NCI-H2107 (cell line): ENCODE measurements at regions not wholly inside any gene's neighbourhood (a gene's known extent, or its start where the extent isn't known, plus 50 kb on each side); places are given as distances from the start of the nearest gene placed in this dataset.

Experiments used
- DNase-seq: peaks from one replicate; lab custom pipeline; 2025; lab: John Stamatoyannopoulos, UW

GRCh38 chr4:152159773-152160172, 376.1 kb downstream of the FBXW7 start:
- no peak for DNase-seq

DNA sequence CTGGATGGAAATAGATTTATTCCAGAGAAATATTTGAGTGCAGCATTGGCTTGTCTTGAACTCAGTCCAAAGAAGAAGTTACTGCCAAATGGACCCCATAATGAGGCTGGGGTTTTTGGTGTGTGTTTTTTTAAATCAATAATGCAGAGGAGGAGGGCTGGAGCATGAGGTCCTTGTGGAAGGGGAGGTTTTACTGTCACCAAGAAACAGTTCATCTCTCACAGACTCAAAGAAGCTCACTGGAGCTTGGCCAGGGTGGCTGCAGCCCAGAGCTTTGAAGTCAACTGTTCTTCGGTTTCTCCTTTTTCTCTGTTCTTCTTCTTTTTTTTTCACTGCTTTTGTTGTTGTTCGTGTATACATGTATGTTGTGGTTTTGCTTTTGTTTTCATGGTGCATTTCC, 377.7 kb downstream of the FBXW7 start:
- no peak for DNase-seq

DNA sequence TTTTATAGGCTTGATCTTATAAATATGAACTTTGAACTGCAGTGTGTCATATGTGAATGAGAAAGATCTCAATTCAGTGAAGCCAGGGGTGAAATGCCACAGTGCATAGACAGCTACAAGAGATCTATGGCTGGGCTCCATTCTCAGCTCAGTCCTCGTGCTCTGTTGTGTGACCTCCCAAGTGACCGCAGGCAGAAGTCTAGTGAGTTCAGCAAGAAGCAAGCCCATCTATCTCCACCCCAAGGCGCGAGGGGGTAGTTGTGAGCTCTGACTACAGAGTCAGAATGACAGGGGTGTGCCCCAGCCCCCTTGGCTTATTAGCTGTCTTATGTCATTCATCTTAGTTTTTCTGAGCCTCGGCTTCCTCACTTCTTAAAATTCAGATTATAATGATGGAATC, 378.3 kb downstream of the FBXW7 start:
- no peak for DNase-seq

- DNase-seq = no peak
These were observed 379.4 kb downstream of the FBXW7 start for GRCh38 chr4:152156442-152156841.

DNA sequence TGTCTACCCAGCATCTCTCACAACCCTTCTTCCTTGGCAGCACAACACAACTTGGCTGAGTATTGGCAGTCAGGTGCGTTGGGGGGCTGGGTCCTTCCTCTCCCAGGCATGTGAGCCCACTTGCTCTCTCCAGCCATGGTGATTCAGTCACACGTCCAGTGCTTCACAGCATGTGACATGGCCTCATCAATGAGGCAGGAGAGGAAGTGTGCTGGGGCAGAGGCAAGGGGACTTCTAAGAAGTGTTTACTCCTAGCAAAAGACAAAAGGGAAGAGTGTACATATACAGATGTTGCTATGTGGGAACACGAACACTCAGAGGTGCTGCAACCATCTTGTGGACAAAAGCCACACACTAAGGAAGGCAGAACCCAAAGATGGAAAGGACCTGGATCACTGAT, 380.8 kb downstream of the FBXW7 start:
- DNase-seq = no peak

DNA sequence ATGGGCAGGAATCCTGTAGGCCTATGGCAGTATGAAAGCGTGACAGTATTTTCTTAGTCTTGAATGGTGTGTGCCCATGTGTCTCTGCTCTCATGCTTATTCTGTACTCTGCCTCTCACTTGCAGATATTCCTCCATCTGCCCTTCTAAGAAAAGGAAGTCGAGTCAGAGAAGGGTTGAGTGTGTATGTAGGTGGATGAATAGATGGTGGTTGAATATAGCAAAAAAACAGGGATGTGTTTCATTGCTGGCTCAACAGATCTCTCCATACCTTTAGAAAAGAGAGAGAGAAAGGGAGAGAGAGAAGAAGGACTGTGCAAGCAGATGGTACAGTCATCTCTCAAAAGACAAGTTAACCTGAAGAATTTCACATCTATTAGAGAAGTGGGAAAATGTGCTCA, 381.5 kb downstream of the FBXW7 start:
- DNase-seq = no peak

DNA sequence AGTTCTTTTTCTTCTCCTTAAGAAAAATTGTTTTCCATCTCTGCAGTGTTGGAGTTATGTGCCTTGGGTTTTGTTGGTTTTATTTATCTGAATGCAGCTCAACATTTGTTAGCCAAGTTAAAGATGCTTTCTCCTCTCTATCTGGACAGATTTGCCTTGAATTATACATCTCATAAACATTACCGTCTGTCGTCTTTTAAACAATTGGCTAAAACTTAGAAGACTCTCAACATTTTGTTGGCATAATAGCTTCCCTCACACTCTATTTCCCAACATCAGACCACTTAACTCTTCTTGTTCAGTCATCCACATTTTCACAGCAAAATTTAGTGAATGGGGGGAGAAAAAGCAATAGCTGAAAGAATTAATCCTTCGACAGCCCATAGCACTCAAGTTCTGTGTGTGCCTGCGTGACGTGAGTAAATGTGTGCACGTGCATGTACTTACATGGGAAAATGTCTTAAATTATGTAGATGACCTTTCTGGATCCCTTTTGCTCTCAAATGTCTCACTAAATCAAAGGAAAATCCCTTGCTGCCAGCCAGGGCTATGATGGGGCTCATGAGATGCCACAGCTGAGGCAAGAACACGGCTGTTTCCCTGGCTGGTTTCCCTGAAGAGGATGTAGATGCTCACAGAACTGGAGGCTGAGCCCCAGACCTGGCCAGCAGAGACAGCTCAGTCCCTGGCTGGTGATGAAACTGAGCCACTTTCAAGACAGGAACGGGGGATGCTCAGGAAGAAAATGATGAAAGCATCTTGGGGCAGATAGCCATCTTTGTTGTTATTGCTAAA, 382.2 kb downstream of the FBXW7 start:
- DNase-seq = no peak

GRCh38 chr4:152150214-152150613, 385.7 kb downstream of the FBXW7 start:
- DNase-seq = no peak

- DNase-seq = no peak
These were observed 386.1 kb downstream of the FBXW7 start for GRCh38 chr4:152149745-152150144.

DNA sequence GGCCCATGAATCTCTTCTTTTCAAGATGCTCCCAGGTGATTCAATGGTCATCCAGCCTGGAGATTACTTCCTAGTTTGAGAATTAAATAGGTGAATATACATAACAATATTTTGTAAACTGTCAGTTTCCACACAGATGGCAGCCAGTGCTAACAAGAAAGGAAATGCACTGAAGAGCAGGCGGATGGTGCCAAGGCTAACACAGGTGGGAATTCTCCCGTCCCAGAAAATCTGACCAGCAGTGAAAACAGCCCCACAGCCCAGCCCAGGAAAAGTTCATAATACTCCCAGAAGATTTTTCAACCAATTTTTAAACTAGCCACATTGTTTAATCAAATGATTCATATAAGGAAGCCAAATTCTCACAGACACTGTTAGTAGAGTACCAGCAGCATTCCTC, 387.2 kb upstream of the GATB start:
- no peak for DNase-seq

GRCh38 chr4:152146244-152146643, 385.4 kb upstream of the GATB start:
- DNase-seq = no peak

- DNase-seq = no peak
These were observed 383.0 kb upstream of the GATB start for GRCh38 chr4:152143806-152144205.

- DNase-seq = no peak
These were observed 377.6 kb upstream of the GATB start for GRCh38 chr4:152138451-152138850.

GRCh38 chr4:152132776-152133175, 372.0 kb upstream of the GATB start:
- DNase-seq = no peak

DNA sequence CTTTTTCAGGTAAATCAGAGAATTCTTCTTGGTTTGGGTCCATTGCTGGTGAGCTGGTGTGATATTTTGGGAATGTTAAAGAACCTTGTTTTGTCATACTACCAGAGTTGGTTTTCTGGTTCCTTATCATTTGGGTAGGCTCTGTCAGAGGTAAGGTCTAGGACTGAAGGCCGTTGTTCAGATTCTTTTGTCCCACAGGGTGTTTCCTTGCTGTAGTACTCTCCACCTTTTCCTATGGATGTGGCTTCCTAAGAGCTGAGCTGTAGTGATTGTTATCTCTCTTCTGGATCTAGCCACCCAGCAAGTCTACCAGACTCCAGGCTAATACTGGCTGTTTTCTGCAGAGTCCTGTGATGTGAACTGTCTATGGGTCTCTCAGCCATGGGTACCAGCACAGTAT, 367.5 kb upstream of the GATB start:
- DNase-seq = no peak

DNA sequence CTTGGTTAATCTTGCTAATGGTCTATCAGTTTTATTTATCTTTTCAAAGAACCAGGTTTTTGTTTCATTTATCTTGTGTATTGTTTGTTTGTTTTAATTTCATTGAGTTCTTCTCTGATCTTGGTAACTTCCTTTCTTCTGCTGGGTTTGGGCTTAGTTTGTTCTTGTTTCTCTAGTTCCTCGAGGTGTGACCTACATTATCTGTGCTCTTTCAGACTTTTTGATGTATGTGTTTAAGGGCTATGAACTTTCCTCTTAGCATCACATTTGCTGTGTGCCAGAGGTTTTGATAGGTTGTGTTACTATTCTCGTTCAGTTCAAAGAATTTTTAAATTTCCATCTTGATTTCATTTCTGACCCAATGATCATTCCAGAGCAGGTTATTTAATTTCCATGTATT, 365.4 kb upstream of the GATB start:
- DNase-seq = no peak

DNA sequence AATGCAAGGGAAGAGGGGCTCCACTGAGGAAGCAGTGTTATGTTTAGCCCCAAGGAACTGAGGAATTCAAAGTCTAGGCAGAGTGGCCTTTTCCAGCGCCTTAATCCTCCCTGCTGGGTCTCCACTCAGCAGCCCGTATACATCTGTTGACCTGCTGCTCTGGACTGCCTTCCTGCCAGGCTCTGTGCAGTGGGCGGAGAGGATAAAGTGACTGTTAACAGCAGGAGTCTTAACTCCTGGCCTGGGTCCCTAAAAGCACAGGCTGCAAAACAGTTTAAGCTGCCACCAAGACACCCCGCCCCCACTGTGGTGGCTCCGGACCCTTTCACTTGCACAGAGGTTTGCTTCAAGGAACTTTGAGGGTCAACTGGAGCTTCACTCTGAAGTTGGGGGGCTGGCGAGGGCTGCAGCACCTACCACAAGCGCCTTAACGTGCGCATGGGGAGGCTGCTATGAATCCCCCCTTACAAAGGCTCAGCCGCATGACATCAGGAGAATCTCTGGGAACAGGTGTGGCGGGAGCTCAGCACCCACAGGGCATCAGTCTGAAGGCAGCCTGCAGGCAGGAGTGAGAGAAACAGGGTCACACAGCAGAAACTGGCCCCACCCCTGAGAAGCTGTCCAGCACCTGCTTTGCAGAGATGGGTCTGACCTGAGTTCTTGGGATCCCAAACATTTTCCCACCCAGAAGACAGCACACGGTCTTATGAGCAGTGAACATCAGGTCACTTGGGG, 358.2 kb upstream of the GATB start:
- no peak for DNase-seq

- DNase-seq = no peak
These were observed 357.2 kb upstream of the GATB start for GRCh38 chr4:152117933-152118507.

DNA sequence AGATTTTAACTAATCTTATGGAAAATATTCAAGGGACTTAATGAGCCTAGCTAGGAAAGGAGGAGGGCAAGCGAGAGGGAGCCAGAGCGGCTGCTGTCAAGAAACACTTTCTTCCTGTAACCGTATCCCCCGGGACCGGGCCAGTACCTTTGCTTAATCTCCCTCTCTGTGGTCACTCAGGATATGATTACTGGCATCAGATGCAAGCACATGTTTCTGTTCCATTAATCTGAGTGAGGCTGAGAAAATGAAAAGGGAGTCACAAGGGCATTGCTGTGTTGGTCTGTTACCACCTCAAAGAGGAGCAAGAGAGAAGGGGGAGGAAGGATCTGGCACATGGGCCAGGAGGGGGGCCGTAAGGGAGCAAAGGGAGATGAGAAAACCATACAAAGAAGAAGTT, 356.7 kb upstream of the GATB start:
- DNase-seq = no peak

DNA sequence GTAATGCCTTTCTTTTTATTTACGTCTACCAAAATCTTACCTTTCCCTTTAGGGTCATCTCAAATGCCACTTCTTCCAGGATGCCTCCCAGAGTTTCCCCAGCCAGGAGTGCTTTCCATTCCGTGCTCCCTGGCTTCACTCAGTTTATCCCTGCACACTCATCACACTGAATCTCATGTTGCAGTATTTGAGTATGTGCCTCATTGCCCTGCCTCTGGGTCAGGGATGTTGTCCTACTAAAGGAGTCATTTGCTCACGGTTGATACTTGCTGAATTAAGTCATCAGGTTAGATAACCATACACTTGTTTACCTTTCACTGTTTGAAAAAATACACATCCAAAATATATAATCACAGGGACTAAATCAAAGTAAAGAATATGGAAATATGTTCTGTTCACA, 356.2 kb upstream of the GATB start:
- no peak for DNase-seq

DNA sequence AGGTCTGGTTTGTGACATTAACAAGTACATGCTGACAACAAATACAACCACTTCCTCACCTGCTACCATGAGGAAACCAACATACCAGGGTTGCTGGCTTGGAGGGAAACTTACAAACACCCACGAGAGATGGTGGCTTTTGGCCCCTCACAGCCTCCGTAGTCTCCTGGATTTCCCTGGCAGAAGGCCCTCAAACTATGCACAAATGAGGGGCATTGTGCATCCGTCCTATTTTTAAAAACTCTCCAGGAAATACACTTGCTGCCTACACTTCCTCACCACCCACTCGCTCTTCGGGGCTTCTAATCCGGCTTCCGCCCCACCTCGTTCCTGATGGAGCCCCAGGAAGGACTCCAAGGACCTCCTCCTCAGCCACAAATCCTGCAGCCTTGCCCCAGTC, 355.0 kb upstream of the GATB start:
- DNase-seq = no peak

GRCh38 chr4:152115118-152115517, 354.3 kb upstream of the GATB start:
- no peak for DNase-seq

DNA sequence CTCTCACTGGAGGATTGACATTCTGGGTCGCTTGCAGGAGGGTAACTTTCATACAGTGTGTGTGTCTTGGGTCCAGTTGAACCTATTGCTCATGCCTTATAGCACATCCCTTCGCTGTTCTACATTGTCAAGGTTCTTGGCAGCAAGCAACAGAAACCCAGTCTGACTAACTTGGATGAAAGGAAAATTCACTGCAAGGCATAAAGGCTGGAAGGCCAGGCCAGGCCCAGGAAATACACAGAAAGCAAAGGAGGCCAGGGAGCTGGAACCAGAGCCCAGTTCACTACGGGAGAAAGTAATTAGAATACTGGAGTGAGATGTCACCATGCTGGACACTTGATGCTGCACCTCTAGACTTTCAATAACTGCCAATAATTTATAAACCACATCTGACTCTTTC, 353.8 kb upstream of the GATB start:
- DNase-seq = no peak
